ENCODE measurements at regions not wholly inside any gene's neighbourhood (a gene's known extent, or its start where the extent isn't known, plus 50 kb on each side); places are given as distances from the start of the nearest gene placed in this dataset.

DNA sequence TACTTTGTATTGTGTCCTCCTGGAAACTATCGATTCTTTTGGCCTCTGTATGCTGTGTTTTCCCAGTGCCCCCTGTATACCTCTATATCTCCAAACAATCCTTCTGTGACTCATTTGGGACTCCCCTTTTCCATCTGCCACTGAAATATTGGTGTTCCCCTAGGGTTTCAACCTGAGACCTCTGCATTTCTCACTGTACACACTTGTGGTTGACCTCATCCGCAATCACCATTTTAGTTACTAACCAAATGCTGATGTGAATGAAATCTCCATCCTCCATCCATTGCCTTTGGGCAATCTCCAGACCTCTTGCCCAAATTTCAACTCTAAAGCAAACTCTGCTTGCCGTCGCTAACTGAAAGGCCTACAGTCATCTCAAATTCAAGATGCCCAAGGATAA lies 190.6 kb upstream of the PLET1 start (continued):
- TF ChIP-seq, protein P1, sequence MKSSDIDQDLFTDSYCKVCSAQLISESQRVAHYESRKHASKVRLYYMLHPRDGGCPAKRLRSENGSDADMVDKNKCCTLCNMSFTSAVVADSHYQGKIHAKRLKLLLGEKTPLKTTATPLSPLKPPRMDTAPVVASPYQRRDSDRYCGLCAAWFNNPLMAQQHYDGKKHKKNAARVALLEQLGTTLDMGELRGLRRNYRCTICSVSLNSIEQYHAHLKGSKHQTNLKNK (CRISPR knock-in tag; IDR thresholded peaks at IDR 0.05): no peak
- TF ChIP-seq NR1H2 (CRISPR knock-in tag; IDR thresholded peaks at IDR 0.05) (no peak), TEAD4 (CRISPR knock-in tag; IDR thresholded peaks at IDR 0.05) (no peak), JAZF1 (CRISPR knock-in tag; IDR thresholded peaks at IDR 0.05) (no peak), FOXP1 (CRISPR knock-in tag; IDR thresholded peaks at IDR 0.05; ENCODE audit: borderline replicate concordance) (no peak), SOX15 (CRISPR knock-in tag; IDR thresholded peaks at IDR 0.05) (no peak)
- TF ChIP-seq, protein P2, sequence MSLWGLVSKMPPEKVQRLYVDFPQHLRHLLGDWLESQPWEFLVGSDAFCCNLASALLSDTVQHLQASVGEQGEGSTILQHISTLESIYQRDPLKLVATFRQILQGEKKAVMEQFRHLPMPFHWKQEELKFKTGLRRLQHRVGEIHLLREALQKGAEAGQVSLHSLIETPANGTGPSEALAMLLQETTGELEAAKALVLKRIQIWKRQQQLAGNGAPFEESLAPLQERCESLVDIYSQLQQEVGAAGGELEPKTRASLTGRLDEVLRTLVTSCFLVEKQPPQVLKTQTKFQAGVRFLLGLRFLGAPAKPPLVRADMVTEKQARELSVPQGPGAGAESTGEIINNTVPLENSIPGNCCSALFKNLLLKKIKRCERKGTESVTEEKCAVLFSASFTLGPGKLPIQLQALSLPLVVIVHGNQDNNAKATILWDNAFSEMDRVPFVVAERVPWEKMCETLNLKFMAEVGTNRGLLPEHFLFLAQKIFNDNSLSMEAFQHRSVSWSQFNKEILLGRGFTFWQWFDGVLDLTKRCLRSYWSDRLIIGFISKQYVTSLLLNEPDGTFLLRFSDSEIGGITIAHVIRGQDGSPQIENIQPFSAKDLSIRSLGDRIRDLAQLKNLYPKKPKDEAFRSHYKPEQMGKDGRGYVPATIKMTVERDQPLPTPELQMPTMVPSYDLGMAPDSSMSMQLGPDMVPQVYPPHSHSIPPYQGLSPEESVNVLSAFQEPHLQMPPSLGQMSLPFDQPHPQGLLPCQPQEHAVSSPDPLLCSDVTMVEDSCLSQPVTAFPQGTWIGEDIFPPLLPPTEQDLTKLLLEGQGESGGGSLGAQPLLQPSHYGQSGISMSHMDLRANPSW (CRISPR knock-in tag; conservative IDR thresholded peaks at IDR 0.05; ENCODE audit: low read depth): no peak
- TF ChIP-seq, protein P3, sequence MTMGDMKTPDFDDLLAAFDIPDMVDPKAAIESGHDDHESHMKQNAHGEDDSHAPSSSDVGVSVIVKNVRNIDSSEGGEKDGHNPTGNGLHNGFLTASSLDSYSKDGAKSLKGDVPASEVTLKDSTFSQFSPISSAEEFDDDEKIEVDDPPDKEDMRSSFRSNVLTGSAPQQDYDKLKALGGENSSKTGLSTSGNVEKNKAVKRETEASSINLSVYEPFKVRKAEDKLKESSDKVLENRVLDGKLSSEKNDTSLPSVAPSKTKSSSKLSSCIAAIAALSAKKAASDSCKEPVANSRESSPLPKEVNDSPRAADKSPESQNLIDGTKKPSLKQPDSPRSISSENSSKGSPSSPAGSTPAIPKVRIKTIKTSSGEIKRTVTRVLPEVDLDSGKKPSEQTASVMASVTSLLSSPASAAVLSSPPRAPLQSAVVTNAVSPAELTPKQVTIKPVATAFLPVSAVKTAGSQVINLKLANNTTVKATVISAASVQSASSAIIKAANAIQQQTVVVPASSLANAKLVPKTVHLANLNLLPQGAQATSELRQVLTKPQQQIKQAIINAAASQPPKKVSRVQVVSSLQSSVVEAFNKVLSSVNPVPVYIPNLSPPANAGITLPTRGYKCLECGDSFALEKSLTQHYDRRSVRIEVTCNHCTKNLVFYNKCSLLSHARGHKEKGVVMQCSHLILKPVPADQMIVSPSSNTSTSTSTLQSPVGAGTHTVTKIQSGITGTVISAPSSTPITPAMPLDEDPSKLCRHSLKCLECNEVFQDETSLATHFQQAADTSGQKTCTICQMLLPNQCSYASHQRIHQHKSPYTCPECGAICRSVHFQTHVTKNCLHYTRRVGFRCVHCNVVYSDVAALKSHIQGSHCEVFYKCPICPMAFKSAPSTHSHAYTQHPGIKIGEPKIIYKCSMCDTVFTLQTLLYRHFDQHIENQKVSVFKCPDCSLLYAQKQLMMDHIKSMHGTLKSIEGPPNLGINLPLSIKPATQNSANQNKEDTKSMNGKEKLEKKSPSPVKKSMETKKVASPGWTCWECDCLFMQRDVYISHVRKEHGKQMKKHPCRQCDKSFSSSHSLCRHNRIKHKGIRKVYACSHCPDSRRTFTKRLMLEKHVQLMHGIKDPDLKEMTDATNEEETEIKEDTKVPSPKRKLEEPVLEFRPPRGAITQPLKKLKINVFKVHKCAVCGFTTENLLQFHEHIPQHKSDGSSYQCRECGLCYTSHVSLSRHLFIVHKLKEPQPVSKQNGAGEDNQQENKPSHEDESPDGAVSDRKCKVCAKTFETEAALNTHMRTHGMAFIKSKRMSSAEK (CRISPR knock-in tag; IDR thresholded peaks at IDR 0.05; ENCODE audit: borderline replicate concordance): no peak

DNA sequence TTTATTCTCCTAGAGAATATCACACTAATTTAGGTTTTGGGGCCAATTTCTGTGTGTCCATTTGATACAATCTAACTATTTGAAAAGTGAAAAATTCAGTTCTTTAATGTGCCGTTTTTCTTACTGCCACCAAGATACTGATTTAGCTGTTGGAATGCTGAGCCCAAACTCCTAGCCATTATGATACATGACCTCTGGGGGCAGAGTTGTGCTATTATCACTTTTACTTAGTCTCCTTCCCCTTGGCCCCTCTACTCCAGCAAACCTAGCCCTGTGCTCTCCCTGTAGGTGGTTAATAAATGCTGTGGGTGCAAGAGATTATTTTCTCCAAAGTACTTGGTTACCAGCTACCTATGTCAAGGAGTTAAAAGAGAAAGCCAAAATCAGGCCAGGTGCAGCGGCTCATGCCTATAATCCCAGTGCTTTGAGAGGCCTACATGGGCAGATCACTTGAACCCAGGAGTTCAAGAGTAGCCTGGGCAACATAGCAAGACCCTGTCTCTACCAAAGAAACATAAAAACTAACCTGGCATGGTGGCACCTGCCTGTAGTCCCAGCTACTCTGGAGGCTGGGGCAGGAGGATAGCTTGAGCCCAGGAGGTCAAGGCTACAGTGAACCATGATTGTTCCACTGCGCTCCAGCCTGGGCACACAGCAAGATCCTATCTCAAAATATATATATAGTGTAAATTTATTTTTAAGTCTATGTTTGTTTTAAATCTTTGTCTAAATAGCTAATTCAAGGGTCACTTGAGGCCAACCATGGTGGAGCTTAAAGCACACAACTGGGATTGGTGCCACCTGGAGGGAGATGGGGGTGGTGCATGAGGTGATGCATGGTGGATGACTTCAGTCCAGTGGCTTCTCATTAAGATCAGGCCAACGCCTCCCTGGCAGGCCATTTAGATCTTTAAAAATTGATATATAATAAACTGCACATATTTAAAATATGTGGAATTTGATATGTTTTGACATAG lies 193.2 kb upstream of the PLET1 start:
- H3K36me3 Mint-ChIP-seq: no peaks in the 10 kb centered on the region
- TF ChIP-seq, protein P4, sequence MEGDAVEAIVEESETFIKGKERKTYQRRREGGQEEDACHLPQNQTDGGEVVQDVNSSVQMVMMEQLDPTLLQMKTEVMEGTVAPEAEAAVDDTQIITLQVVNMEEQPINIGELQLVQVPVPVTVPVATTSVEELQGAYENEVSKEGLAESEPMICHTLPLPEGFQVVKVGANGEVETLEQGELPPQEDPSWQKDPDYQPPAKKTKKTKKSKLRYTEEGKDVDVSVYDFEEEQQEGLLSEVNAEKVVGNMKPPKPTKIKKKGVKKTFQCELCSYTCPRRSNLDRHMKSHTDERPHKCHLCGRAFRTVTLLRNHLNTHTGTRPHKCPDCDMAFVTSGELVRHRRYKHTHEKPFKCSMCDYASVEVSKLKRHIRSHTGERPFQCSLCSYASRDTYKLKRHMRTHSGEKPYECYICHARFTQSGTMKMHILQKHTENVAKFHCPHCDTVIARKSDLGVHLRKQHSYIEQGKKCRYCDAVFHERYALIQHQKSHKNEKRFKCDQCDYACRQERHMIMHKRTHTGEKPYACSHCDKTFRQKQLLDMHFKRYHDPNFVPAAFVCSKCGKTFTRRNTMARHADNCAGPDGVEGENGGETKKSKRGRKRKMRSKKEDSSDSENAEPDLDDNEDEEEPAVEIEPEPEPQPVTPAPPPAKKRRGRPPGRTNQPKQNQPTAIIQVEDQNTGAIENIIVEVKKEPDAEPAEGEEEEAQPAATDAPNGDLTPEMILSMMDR (IDR thresholded peaks at IDR 0.05): peak; percentile 18; the same call in 1 of the 2 replicates
- TF ChIP-seq, protein P5, sequence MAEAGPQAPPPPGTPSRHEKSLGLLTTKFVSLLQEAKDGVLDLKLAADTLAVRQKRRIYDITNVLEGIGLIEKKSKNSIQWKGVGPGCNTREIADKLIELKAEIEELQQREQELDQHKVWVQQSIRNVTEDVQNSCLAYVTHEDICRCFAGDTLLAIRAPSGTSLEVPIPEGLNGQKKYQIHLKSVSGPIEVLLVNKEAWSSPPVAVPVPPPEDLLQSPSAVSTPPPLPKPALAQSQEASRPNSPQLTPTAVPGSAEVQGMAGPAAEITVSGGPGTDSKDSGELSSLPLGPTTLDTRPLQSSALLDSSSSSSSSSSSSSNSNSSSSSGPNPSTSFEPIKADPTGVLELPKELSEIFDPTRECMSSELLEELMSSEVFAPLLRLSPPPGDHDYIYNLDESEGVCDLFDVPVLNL (CRISPR knock-in tag; IDR thresholded peaks at IDR 0.05; ENCODE audit: borderline replicate concordance, low read depth): no peak
- H3K27me3 Mint-ChIP-seq (ENCODE audit: low read depth): peaks cover 21% of the 10 kb centered on the region
- no peak overlapping the region for H3K27ac Mint-ChIP-seq
- peaks cover 9% of the 10 kb centered on the region for H3K4me1 Mint-ChIP-seq
- H3K4me3 Mint-ChIP-seq: no peak overlapping the region
- ATAC-seq (peak; percentile 84), DNase-seq (ENCODE audit: low spot score) (peak; percentile 67)
- ChIA-PET POLR2A (no interaction called here), CTCF (interaction anchor here (0.6 to 3.2 kb wide), 64 partner anchors 9 to 836 kb away, joined by 3 to 37 read pairs (median 4); no protein-coding TSS in a partner anchor)
- no peaks in the 10 kb centered on the region for H3K9me3 Mint-ChIP-seq

DNA sequence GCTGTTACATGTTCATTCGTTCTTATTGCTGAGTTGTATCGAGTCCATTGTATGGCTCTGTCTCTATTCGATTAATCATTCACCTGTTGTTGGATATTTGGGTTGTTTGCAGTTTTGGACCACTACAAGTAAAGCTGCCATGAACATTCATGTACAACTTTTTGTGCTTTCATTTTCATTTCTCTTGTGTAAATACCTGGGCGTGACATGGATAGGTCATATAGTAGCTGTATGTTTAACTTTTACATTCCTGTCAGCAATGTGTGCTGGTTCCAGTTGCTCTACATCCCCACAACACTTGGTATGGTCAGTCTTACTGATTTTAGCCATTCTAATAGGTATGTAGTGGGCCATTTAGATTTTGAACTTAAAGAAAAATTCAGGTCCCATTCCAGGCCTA lies 194.2 kb upstream of the PLET1 start:
- Mint-ChIP-seq H3K4me3 (no peak overlapping the region), H3K27me3 (ENCODE audit: low read depth) (peaks cover 17% of the 10 kb centered on the region), H3K36me3 (no peaks in the 10 kb centered on the region), H3K9me3 (no peaks in the 10 kb centered on the region), H3K4me1 (peaks cover under 1% of the 10 kb centered on the region), H3K27ac (no peak overlapping the region)
- ATAC-seq (no peak), DNase-seq (ENCODE audit: low spot score) (no peak)
- ChIA-PET POLR2A (no interaction called here), CTCF (interaction anchor here (0.6 to 3.2 kb wide), 28 partner anchors 9 to 835 kb away, joined by 3 to 37 read pairs (median 6); no protein-coding TSS in a partner anchor)
- no peak for TF ChIP-seq JAZF1 (CRISPR knock-in tag; IDR thresholded peaks at IDR 0.05)
- TF ChIP-seq, protein P3 (CRISPR knock-in tag; IDR thresholded peaks at IDR 0.05; ENCODE audit: borderline replicate concordance): no peak

Data from WTC11 (cell line).